ENCODE measurements at regions not wholly inside any gene's neighbourhood (a gene's known extent, or its start where the extent isn't known, plus 50 kb on each side); places are given as distances from the start of the nearest gene placed in this dataset.

DNA sequence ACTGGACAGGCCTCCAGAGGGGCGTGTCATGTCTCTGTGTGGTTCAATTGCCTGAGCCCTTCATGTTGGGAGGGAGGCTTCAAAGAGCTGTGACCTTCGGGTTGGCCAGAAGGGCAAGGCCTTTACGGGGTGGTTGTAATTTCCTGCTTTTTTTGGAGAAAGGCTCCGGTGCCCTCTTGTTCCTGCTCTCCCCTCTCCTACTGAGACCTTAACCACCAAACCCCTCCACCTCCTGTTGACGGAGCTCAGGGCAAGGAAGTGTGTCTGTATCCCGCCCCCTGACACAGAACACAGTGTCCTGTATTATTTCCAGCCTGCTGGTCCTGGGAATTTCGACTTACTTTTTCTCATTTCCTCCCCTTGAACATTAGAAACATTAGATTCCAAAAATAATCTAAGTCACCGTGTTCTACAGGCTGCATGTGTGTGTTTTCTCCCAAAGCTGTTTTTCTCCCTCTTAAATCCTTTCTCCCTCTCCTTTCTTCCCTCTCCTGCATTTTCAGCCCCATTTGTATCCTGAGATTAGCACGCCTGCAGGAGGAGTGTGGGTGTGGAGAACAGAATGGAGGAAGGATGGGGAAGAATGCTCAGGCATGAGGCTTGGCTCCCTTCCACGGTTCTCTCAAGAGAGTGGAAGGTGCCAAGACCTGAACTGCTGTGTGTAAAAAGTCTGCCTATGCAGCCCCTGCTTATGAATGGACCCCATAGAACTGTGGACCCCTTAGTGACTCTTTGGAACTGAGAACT lies 285.4 kb upstream of the ROPN1 start:
- peaks cover 13 to 23% of the 10 kb centered on the region in 2 donors for H3K27me3 Mint-ChIP-seq (ENCODE audit: low read depth in 2 of 2)
- H3K4me1 Mint-ChIP-seq: no peaks in the 10 kb centered on the region
- WGBS (ENCODE audit: insufficient coverage): 49% methylated on average over 10 of the region's 10 CpGs
- no peaks in the 10 kb centered on the region for H3K36me3 Mint-ChIP-seq
- H3K27me3 ChIP-seq (ENCODE audit: control insufficient read depth, insufficient read depth, low read length): no peaks in the 10 kb centered on the region
- no peaks in the 10 kb centered on the region for H3K36me3 ChIP-seq (ENCODE audit: control insufficient read depth, insufficient read depth, low read length)
- TF ChIP-seq, protein P1, sequence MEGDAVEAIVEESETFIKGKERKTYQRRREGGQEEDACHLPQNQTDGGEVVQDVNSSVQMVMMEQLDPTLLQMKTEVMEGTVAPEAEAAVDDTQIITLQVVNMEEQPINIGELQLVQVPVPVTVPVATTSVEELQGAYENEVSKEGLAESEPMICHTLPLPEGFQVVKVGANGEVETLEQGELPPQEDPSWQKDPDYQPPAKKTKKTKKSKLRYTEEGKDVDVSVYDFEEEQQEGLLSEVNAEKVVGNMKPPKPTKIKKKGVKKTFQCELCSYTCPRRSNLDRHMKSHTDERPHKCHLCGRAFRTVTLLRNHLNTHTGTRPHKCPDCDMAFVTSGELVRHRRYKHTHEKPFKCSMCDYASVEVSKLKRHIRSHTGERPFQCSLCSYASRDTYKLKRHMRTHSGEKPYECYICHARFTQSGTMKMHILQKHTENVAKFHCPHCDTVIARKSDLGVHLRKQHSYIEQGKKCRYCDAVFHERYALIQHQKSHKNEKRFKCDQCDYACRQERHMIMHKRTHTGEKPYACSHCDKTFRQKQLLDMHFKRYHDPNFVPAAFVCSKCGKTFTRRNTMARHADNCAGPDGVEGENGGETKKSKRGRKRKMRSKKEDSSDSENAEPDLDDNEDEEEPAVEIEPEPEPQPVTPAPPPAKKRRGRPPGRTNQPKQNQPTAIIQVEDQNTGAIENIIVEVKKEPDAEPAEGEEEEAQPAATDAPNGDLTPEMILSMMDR (IDR thresholded peaks at IDR 0.05): no peak
- no peaks in the 10 kb centered on the region for H3K9me3 ChIP-seq (ENCODE audit: control insufficient read depth, insufficient read depth, low read length)
- DNase-seq (no peak), ATAC-seq (no peak)
- H3K4me1 ChIP-seq (ENCODE audit: control insufficient read depth, insufficient read depth, low read length): no peaks in the 10 kb centered on the region
- H3K27ac ChIP-seq (ENCODE audit: low read length): no peak overlapping the region
- no peaks in the 10 kb centered on the region for H3K9me3 Mint-ChIP-seq
- intact Hi-C loops (cut with micrococcal nuclease): no loop called here
- H3K4me3 ChIP-seq (ENCODE audit: low read length): no peak overlapping the region
- no peak overlapping the region for H3K27ac Mint-ChIP-seq
- no peak overlapping the region for H3K4me3 Mint-ChIP-seq

DNA sequence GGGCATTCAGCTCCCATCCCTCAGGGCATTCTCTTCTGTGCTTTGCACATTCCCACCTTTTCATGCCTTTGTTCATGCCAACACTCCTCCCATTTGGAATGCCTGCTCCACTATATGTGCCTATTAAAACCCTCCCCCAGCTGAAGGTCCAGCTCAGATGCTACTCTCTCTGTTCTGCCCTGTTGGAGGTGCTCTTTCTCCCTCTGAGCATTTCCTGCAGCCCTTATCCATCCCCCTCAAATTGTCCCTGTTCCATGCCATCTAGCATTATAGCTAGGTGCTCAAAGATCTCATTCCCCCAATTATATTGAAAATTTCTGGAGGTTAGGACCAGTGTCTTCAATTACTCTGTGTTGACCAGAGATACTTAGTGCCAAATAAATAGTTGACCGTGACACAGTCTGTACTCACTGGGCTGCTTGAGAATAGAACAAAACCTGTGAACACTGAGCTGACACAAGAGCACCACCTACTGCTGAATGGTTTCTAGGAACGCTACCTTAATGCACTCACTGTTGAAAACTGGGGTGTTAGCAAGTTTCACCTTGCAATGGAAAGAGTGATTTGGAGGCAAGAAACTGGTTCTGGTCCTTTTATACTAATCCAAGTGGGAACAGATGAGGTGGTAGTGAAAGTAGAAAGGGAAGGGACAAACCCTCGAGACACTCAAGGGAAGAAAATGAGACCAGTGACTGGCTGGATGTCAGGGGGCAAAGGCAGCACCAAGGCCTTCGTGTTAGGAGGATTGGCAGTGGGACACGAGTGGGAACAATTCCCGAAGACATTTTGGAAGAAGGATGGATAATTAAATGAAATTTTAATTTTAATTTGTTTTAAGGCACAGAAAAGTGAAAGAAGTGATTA lies 289.8 kb upstream of the ROPN1 start:
- Histone ChIP-seq H3K36me3 (ENCODE audit: control insufficient read depth, insufficient read depth, low read length) (no peaks in the 10 kb centered on the region), H3K4me3 (ENCODE audit: low read length) (no peak overlapping the region), H3K27ac (ENCODE audit: low read length) (no peak overlapping the region), H3K4me1 (ENCODE audit: control insufficient read depth, insufficient read depth, low read length) (no peaks in the 10 kb centered on the region), H3K27me3 (ENCODE audit: control insufficient read depth, insufficient read depth, low read length) (no peaks in the 10 kb centered on the region), H3K9me3 (ENCODE audit: control insufficient read depth, insufficient read depth, low read length) (no peaks in the 10 kb centered on the region)
- H3K36me3 Mint-ChIP-seq: no peaks in the 10 kb centered on the region
- no peak overlapping the region for H3K27ac Mint-ChIP-seq
- peaks cover 14 to 19% of the 10 kb centered on the region in 2 donors for H3K27me3 Mint-ChIP-seq (ENCODE audit: low read depth in 2 of 2)
- intact Hi-C loops (cut with micrococcal nuclease): no loop called here
- no peaks in the 10 kb centered on the region for H3K9me3 Mint-ChIP-seq
- TF ChIP-seq, protein P1 (IDR thresholded peaks at IDR 0.05): no peak
- 54% methylated on average over 6 of the region's 6 CpGs for WGBS (ENCODE audit: insufficient coverage)
- no peak for ATAC-seq
- no peaks in the 10 kb centered on the region for H3K4me1 Mint-ChIP-seq
- H3K4me3 Mint-ChIP-seq: no peak overlapping the region
- DNase-seq: no peak

DNA sequence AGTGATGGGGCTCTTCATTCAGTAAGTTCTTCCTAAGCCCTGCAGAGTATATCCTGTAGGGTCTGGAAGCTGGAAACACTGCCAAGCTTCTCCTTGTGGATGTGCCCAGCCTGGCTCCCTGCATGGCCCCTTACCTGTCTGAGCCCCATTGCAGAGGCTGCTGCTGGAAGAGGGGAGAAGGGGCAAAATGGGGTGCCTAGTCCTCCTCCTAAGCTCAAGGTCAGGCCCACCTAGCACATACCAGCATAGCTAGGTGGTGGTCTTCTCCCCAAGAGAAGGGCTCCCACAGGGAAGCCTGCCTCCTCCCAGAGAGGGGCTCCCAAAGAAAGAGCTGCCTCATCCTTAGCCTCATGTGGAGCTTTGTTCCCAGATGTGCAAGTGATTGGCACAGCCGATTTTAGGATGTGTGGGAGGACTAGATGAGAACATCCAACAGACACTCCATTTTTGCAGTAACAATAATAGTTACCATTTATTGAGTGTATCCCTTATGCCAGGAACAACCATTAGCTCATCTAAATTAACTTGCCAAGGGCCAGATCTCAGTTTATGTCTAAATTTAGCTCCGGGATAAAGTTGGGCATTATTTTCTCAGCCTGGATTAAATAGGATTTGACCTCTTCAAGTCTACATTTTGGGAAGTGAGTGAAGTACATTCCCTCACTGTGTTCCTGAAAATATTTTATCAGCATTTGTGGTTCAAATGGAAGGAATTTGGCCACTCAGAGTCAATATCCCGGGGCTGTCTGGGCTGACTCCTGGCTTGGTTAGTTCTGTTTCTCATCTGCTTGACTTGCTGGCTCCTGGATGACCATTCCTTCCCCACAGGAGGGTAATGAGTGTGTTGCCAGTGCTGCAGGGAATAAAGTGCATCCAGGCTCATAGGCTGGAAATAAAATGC lies 291.1 kb upstream of the ROPN1 start:
- Histone ChIP-seq H3K36me3 (ENCODE audit: control insufficient read depth, insufficient read depth, low read length) (no peaks in the 10 kb centered on the region), H3K4me1 (ENCODE audit: control insufficient read depth, insufficient read depth, low read length) (no peaks in the 10 kb centered on the region), H3K27me3 (ENCODE audit: control insufficient read depth, insufficient read depth, low read length) (no peaks in the 10 kb centered on the region), H3K4me3 (ENCODE audit: low read length) (no peak overlapping the region), H3K27ac (ENCODE audit: low read length) (no peak overlapping the region), H3K9me3 (ENCODE audit: control insufficient read depth, insufficient read depth, low read length) (no peaks in the 10 kb centered on the region)
- no peaks in the 10 kb centered on the region for H3K4me1 Mint-ChIP-seq
- DNase-seq (no peak), ATAC-seq (no peak)
- H3K27me3 Mint-ChIP-seq (ENCODE audit: low read depth in 2 of 2): peaks cover 14 to 28% of the 10 kb centered on the region in 2 donors
- H3K4me3 Mint-ChIP-seq: no peak overlapping the region
- no peaks in the 10 kb centered on the region for H3K36me3 Mint-ChIP-seq
- no peak overlapping the region for H3K27ac Mint-ChIP-seq
- intact Hi-C loops (cut with micrococcal nuclease): no loop called here
- H3K9me3 Mint-ChIP-seq: no peaks in the 10 kb centered on the region
- WGBS (ENCODE audit: insufficient coverage): 69% methylated on average over 2 of the region's 3 CpGs
- TF ChIP-seq, protein P1 (IDR thresholded peaks at IDR 0.05): no peak

Data from natural killer cell (primary cell).